ENCODE measurements at regions not wholly inside any gene's neighbourhood (a gene's known extent, or its start where the extent isn't known, plus 50 kb on each side); places are given as distances from the start of the nearest gene placed in this dataset.

DNA sequence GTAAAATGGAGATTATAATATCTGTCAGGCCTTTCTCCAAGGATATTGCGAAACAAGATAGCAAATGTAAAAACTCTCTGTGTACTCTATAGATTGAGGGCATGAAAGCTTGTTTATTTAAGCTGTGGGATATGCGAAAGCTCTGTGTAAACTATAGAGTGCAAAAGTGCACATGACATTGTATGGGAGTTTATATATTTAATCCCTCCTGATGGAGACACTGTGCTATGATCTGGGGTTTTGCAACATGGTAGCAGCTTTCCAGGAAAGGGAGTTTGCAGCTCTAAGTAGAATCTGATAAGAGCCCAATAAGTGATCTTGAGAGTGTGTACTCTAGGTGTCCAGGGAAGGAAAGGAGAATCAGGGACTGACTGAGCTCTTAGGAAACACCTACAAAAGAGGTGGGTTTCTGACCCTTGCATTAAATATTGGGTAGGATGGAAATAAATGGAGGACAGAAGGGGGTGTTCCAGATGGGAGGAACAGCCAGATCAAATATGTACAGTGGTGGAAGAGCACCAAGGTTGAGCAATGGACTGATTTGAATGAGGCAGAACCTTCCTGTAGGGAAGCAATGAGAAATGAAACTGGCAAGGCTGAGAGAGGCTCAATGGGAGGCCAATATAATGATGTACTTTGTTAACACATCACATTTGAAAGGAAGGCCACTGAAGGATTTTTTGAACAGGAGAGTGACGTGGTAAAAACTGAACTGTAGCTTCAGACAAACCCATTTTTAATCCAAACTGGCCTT lies 450.1 kb downstream of the GJA1 start:
- TF ChIP-seq, protein P1, sequence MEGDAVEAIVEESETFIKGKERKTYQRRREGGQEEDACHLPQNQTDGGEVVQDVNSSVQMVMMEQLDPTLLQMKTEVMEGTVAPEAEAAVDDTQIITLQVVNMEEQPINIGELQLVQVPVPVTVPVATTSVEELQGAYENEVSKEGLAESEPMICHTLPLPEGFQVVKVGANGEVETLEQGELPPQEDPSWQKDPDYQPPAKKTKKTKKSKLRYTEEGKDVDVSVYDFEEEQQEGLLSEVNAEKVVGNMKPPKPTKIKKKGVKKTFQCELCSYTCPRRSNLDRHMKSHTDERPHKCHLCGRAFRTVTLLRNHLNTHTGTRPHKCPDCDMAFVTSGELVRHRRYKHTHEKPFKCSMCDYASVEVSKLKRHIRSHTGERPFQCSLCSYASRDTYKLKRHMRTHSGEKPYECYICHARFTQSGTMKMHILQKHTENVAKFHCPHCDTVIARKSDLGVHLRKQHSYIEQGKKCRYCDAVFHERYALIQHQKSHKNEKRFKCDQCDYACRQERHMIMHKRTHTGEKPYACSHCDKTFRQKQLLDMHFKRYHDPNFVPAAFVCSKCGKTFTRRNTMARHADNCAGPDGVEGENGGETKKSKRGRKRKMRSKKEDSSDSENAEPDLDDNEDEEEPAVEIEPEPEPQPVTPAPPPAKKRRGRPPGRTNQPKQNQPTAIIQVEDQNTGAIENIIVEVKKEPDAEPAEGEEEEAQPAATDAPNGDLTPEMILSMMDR (IDR thresholded peaks at IDR 0.05) = no peak
- no peak for TF ChIP-seq POLR2A (IDR thresholded peaks at IDR 0.05)

All from heart left ventricle (tissue), 13 donors.